ENCODE measurements at regions not wholly inside any gene's neighbourhood (a gene's known extent, or its start where the extent isn't known, plus 50 kb on each side); places are given as distances from the start of the nearest gene placed in this dataset.
"Not testable (repeated sequence)": the region's sequence is repeated elsewhere in the genome, so short reads cannot be mapped to it uniquely, and the experiment has no call there.

- H3K9me3 Mint-ChIP-seq: peaks cover 20% of the 10 kb centered on the region
- CTCF ChIA-PET, H3K4me3 Mint-ChIP-seq, H3K27ac Mint-ChIP-seq, H3K4me1 Mint-ChIP-seq, DNase-seq, H3K36me3 Mint-ChIP-seq, H3K27me3 Mint-ChIP-seq: not testable (repeated sequence)
Observed at GRCh38 chr7:97234494-97234893, 117.0 kb downstream of the SDHAF3 start.

- Mint-ChIP-seq H3K4me1 (no peaks in the 10 kb centered on the region), H3K27me3 (no peaks in the 10 kb centered on the region), H3K36me3 (no peaks in the 10 kb centered on the region), H3K4me3 (no peak overlapping the region), H3K9me3 (peaks cover 6% of the 10 kb centered on the region), H3K27ac (no peak overlapping the region)
- CTCF ChIA-PET: no interaction called here
- DNase-seq: no peak
Observed at GRCh38 chr7:97246317-97246716, 128.8 kb downstream of the SDHAF3 start.

- H3K9me3 Mint-ChIP-seq, H3K4me1 Mint-ChIP-seq, H3K27ac Mint-ChIP-seq, H3K27me3 Mint-ChIP-seq, DNase-seq, H3K36me3 Mint-ChIP-seq, CTCF ChIA-PET, H3K4me3 Mint-ChIP-seq: not testable (repeated sequence)
Observed at GRCh38 chr7:97258187-97258586, 140.7 kb downstream of the SDHAF3 start.

GRCh38 chr7:97269741-97270140 lies 152.2 kb downstream of the SDHAF3 start:
- Mint-ChIP-seq H3K4me1 (no peaks in the 10 kb centered on the region), H3K27ac (no peak overlapping the region), H3K4me3 (no peak overlapping the region), H3K36me3 (no peaks in the 10 kb centered on the region), H3K27me3 (no peaks in the 10 kb centered on the region), H3K9me3 (no peaks in the 10 kb centered on the region)
- CTCF ChIA-PET: no interaction called here
- no peak for DNase-seq

GRCh38 chr7:97270280-97270679 lies 152.8 kb downstream of the SDHAF3 start:
- CTCF ChIA-PET: no interaction called here
- Mint-ChIP-seq H3K36me3 (no peaks in the 10 kb centered on the region), H3K27me3 (no peaks in the 10 kb centered on the region), H3K4me1 (no peaks in the 10 kb centered on the region), H3K9me3 (no peaks in the 10 kb centered on the region), H3K27ac (no peak overlapping the region), H3K4me3 (no peak overlapping the region)
- no peak for DNase-seq

- DNase-seq: no peak
- H3K4me1 Mint-ChIP-seq: no peaks in the 10 kb centered on the region
- H3K27me3 Mint-ChIP-seq: no peaks in the 10 kb centered on the region
- CTCF ChIA-PET: no interaction called here
- H3K36me3 Mint-ChIP-seq: no peaks in the 10 kb centered on the region
- no peaks in the 10 kb centered on the region for H3K9me3 Mint-ChIP-seq
- H3K27ac Mint-ChIP-seq: no peak overlapping the region
- H3K4me3 Mint-ChIP-seq: no peak overlapping the region
Observed at GRCh38 chr7:97271619-97272018, 154.1 kb downstream of the SDHAF3 start.

GRCh38 chr7:97272237-97272975 lies 154.9 kb downstream of the SDHAF3 start:
- CTCF ChIA-PET: no interaction called here
- H3K4me3 Mint-ChIP-seq: no peak overlapping the region
- no peaks in the 10 kb centered on the region for H3K27me3 Mint-ChIP-seq
- H3K27ac Mint-ChIP-seq: no peak overlapping the region
- no peaks in the 10 kb centered on the region for H3K36me3 Mint-ChIP-seq
- DNase-seq: no peak
- H3K9me3 Mint-ChIP-seq: no peaks in the 10 kb centered on the region
- no peaks in the 10 kb centered on the region for H3K4me1 Mint-ChIP-seq

GRCh38 chr7:97275475-97275874 lies 158.0 kb downstream of the SDHAF3 start:
- CTCF ChIA-PET: no interaction called here
- Mint-ChIP-seq H3K9me3 (no peaks in the 10 kb centered on the region), H3K36me3 (no peaks in the 10 kb centered on the region), H3K27ac (no peak overlapping the region), H3K27me3 (no peaks in the 10 kb centered on the region), H3K4me3 (no peak overlapping the region), H3K4me1 (no peaks in the 10 kb centered on the region)
- no peak for DNase-seq

- H3K9me3 Mint-ChIP-seq: no peaks in the 10 kb centered on the region
- peaks cover 4% of the 10 kb centered on the region for H3K27me3 Mint-ChIP-seq
- no peak overlapping the region for H3K4me3 Mint-ChIP-seq
- no peaks in the 10 kb centered on the region for H3K4me1 Mint-ChIP-seq
- DNase-seq: no peak
- no peak overlapping the region for H3K27ac Mint-ChIP-seq
- CTCF ChIA-PET: no interaction called here
- H3K36me3 Mint-ChIP-seq: no peaks in the 10 kb centered on the region
Observed at GRCh38 chr7:97280950-97281349, 163.5 kb downstream of the SDHAF3 start.

- H3K36me3 Mint-ChIP-seq: no peaks in the 10 kb centered on the region
- no peak overlapping the region for H3K4me3 Mint-ChIP-seq
- CTCF ChIA-PET: no interaction called here
- H3K9me3 Mint-ChIP-seq: no peaks in the 10 kb centered on the region
- no peak overlapping the region for H3K27ac Mint-ChIP-seq
- DNase-seq: no peak
- peaks cover 4% of the 10 kb centered on the region for H3K27me3 Mint-ChIP-seq
- no peaks in the 10 kb centered on the region for H3K4me1 Mint-ChIP-seq
Observed at GRCh38 chr7:97285348-97285747, 167.8 kb downstream of the SDHAF3 start.

GRCh38 chr7:97293031-97293430 lies 175.5 kb downstream of the SDHAF3 start:
- Mint-ChIP-seq H3K27me3 (no peaks in the 10 kb centered on the region), H3K4me3 (no peak overlapping the region), H3K36me3 (no peaks in the 10 kb centered on the region), H3K4me1 (no peaks in the 10 kb centered on the region), H3K9me3 (no peaks in the 10 kb centered on the region), H3K27ac (no peak overlapping the region)
- DNase-seq: no peak
- CTCF ChIA-PET: no interaction called here

GRCh38 chr7:97298561-97298960 lies 181.1 kb downstream of the SDHAF3 start:
- H3K27ac Mint-ChIP-seq: no peak overlapping the region
- no peak for DNase-seq
- no peak overlapping the region for H3K4me3 Mint-ChIP-seq
- CTCF ChIA-PET: no interaction called here
- no peaks in the 10 kb centered on the region for H3K9me3 Mint-ChIP-seq
- no peaks in the 10 kb centered on the region for H3K4me1 Mint-ChIP-seq
- H3K36me3 Mint-ChIP-seq: no peaks in the 10 kb centered on the region
- H3K27me3 Mint-ChIP-seq: no peaks in the 10 kb centered on the region

GRCh38 chr7:97305589-97305988 lies 188.1 kb downstream of the SDHAF3 start:
- CTCF ChIA-PET: no interaction called here
- Mint-ChIP-seq H3K9me3 (peaks cover 2% of the 10 kb centered on the region), H3K36me3 (no peaks in the 10 kb centered on the region), H3K27ac (no peak overlapping the region), H3K4me1 (no peaks in the 10 kb centered on the region), H3K4me3 (no peak overlapping the region), H3K27me3 (no peaks in the 10 kb centered on the region)
- DNase-seq: no peak

- CTCF ChIA-PET: interaction anchor here (0.6 kb wide), 1 partner anchor 572 kb away, joined by 4 read pairs; no protein-coding TSS in a partner anchor
- no peak for DNase-seq
- Mint-ChIP-seq H3K9me3 (peaks cover 4% of the 10 kb centered on the region), H3K4me3 (no peak overlapping the region), H3K4me1 (no peaks in the 10 kb centered on the region), H3K27me3 (no peaks in the 10 kb centered on the region), H3K27ac (no peak overlapping the region), H3K36me3 (no peaks in the 10 kb centered on the region)
Observed at GRCh38 chr7:97307521-97308108, 190.1 kb downstream of the SDHAF3 start.

GRCh38 chr7:97313900-97314299 lies 196.4 kb downstream of the SDHAF3 start:
- H3K27ac Mint-ChIP-seq: no peak overlapping the region
- peaks cover 10% of the 10 kb centered on the region for H3K9me3 Mint-ChIP-seq
- H3K36me3 Mint-ChIP-seq: no peaks in the 10 kb centered on the region
- H3K4me1 Mint-ChIP-seq: no peaks in the 10 kb centered on the region
- no peaks in the 10 kb centered on the region for H3K27me3 Mint-ChIP-seq
- H3K4me3 Mint-ChIP-seq: no peak overlapping the region
- no peak for DNase-seq
- CTCF ChIA-PET: no interaction called here

Measured in activated naive CD4-positive, alpha-beta T cell treated with anti-CD3 and anti-CD28 coated beads, Interleukin-2, amount 10 ng/mL, durations not matched to agents 7 days and 5 days (primary cell).